ENCODE measurements at regions not wholly inside any gene's neighbourhood (a gene's known extent, or its start where the extent isn't known, plus 50 kb on each side); places are given as distances from the start of the nearest gene placed in this dataset.

DNA sequence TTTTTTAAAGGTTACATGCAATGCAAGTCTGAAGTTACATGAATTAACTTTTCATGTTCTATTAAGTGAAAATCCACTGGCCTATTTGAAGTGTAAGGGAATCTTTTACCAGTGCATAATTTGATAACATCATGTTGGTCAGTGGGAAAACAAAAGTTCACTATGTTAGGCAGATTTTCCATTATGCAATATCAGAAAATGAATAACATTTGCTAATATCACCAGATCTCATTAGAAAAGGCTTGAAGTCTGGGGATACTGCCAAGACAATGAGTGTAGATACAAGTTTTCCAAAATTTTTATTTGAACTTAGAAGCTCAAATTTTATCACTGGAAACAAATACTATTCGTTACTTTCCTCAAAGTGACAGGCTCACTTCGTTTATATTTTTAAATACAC, 296.4 kb upstream of the CDH4 start:
- TF ChIP-seq, protein P1, sequence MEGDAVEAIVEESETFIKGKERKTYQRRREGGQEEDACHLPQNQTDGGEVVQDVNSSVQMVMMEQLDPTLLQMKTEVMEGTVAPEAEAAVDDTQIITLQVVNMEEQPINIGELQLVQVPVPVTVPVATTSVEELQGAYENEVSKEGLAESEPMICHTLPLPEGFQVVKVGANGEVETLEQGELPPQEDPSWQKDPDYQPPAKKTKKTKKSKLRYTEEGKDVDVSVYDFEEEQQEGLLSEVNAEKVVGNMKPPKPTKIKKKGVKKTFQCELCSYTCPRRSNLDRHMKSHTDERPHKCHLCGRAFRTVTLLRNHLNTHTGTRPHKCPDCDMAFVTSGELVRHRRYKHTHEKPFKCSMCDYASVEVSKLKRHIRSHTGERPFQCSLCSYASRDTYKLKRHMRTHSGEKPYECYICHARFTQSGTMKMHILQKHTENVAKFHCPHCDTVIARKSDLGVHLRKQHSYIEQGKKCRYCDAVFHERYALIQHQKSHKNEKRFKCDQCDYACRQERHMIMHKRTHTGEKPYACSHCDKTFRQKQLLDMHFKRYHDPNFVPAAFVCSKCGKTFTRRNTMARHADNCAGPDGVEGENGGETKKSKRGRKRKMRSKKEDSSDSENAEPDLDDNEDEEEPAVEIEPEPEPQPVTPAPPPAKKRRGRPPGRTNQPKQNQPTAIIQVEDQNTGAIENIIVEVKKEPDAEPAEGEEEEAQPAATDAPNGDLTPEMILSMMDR (IDR thresholded peaks at IDR 0.05) = no peak
- TF ChIP-seq POLR2A (IDR thresholded peaks at IDR 0.05) = no peak

Data from uterus (tissue), 2 donors.